ENCODE measurements at regions not wholly inside any gene's neighbourhood (a gene's known extent, or its start where the extent isn't known, plus 50 kb on each side); places are given as distances from the start of the nearest gene placed in this dataset.

GRCh38 chr5:174231956-174232487 lies 186.5 kb downstream of the NSG2 start:
- Mint-ChIP-seq H3K27ac (no peak overlapping the region), H3K4me3 (no peak overlapping the region), H3K27me3 (ENCODE audit: insufficient read depth) (peaks cover under 1% of the 10 kb centered on the region; the same call in 1 of the 2 replicates), H3K4me1 (ENCODE audit: low read depth) (no peaks in the 10 kb centered on the region), H3K36me3 (ENCODE audit: low read depth) (peaks cover 6% of the 10 kb centered on the region; the same call in 1 of the 2 replicates), H3K9me3 (peaks cover 41% of the 10 kb centered on the region)
- DNase-seq = no peak
- no peak for TF ChIP-seq CTCF (IDR thresholded peaks at IDR 0.05)

- H3K27ac Mint-ChIP-seq = no peak overlapping the region
- TF ChIP-seq CTCF (IDR thresholded peaks at IDR 0.05) = no peak
- no peaks in the 10 kb centered on the region; the same call in 1 of the 2 replicates for H3K27me3 Mint-ChIP-seq (ENCODE audit: insufficient read depth)
- no peaks in the 10 kb centered on the region for H3K4me1 Mint-ChIP-seq (ENCODE audit: low read depth)
- peaks cover 43% of the 10 kb centered on the region for H3K9me3 Mint-ChIP-seq
- no peak overlapping the region for H3K4me3 Mint-ChIP-seq
- DNase-seq = no peak
- H3K36me3 Mint-ChIP-seq (ENCODE audit: low read depth) = peaks cover 6% of the 10 kb centered on the region
Measured at GRCh38 chr5:174234388-174234787, 188.9 kb downstream of the NSG2 start.

GRCh38 chr5:174235221-174236011 lies 189.9 kb downstream of the NSG2 start:
- no peak for DNase-seq
- Mint-ChIP-seq H3K4me3 (no peak overlapping the region), H3K36me3 (ENCODE audit: low read depth) (peaks cover 6% of the 10 kb centered on the region), H3K27ac (no peak overlapping the region), H3K9me3 (peaks cover 48% of the 10 kb centered on the region), H3K27me3 (ENCODE audit: insufficient read depth) (no peaks in the 10 kb centered on the region; the same call in 1 of the 2 replicates), H3K4me1 (ENCODE audit: low read depth) (no peaks in the 10 kb centered on the region)
- TF ChIP-seq CTCF (IDR thresholded peaks at IDR 0.05) = no peak

GRCh38 chr5:174236070-174236469 lies 190.6 kb downstream of the NSG2 start:
- no peaks in the 10 kb centered on the region for H3K4me1 Mint-ChIP-seq (ENCODE audit: low read depth)
- TF ChIP-seq CTCF (IDR thresholded peaks at IDR 0.05) = no peak
- no peak overlapping the region for H3K27ac Mint-ChIP-seq
- H3K36me3 Mint-ChIP-seq (ENCODE audit: low read depth) = peaks cover 6% of the 10 kb centered on the region
- H3K27me3 Mint-ChIP-seq (ENCODE audit: insufficient read depth) = no peaks in the 10 kb centered on the region; the same call in 1 of the 2 replicates
- peaks cover 54% of the 10 kb centered on the region for H3K9me3 Mint-ChIP-seq
- no peak overlapping the region for H3K4me3 Mint-ChIP-seq
- no peak for DNase-seq

GRCh38 chr5:174239718-174240117 lies 194.2 kb downstream of the NSG2 start:
- H3K9me3 Mint-ChIP-seq = peaks cover 77% of the 10 kb centered on the region
- H3K27ac Mint-ChIP-seq = no peak overlapping the region
- no peak for DNase-seq
- H3K4me3 Mint-ChIP-seq = no peak overlapping the region
- no peak for TF ChIP-seq CTCF (IDR thresholded peaks at IDR 0.05)
- peaks cover 5% of the 10 kb centered on the region for H3K36me3 Mint-ChIP-seq (ENCODE audit: low read depth)
- H3K4me1 Mint-ChIP-seq (ENCODE audit: low read depth) = no peaks in the 10 kb centered on the region
- H3K27me3 Mint-ChIP-seq (ENCODE audit: insufficient read depth) = no peaks in the 10 kb centered on the region; the same call in 1 of the 2 replicates
